ENCODE measurements at regions not wholly inside any gene's neighbourhood (a gene's known extent, or its start where the extent isn't known, plus 50 kb on each side); places are given as distances from the start of the nearest gene placed in this dataset.

GRCh38 chr12:3987571-3987970, 114.4 kb upstream of the PARP11 start:
- DNase-seq = no peak

GRCh38 chr12:3980504-3981272, 107.5 kb upstream of the PARP11 start:
- DNase-seq = no peak

- DNase-seq = no peak
These were observed 104.4 kb upstream of the PARP11 start for GRCh38 chr12:3977621-3978020.

- no peak for DNase-seq
These were observed 103.2 kb upstream of the PARP11 start for GRCh38 chr12:3976351-3976938.

- DNase-seq = no peak
These were observed 102.5 kb upstream of the PARP11 start for GRCh38 chr12:3975652-3976051.

GRCh38 chr12:3974883-3975282, 101.7 kb upstream of the PARP11 start:
- DNase-seq = no peak

- DNase-seq = no peak
These were observed 100.9 kb upstream of the PARP11 start for GRCh38 chr12:3973973-3974644.

GRCh38 chr12:3973269-3973884, 100.2 kb upstream of the PARP11 start:
- no peak for DNase-seq

- no peak for DNase-seq
These were observed 99.4 kb upstream of the PARP11 start for GRCh38 chr12:3972576-3972975.

GRCh38 chr12:3968523-3968922, 95.3 kb upstream of the PARP11 start:
- DNase-seq = no peak

GRCh38 chr12:3967556-3968160, 94.5 kb upstream of the PARP11 start:
- no peak for DNase-seq

GRCh38 chr12:3966376-3966775, 93.2 kb upstream of the PARP11 start:
- no peak for DNase-seq

GRCh38 chr12:3965046-3965445, 91.8 kb upstream of the PARP11 start:
- no peak for DNase-seq

GRCh38 chr12:3964439-3964838, 91.2 kb upstream of the PARP11 start:
- no peak for DNase-seq

- DNase-seq = peak; percentile 50
These were observed 89.7 kb upstream of the PARP11 start for GRCh38 chr12:3962631-3963483.

- DNase-seq = no peak
These were observed 88.4 kb upstream of the PARP11 start for GRCh38 chr12:3961591-3961990.

GRCh38 chr12:3959799-3960560, 86.8 kb upstream of the PARP11 start:
- DNase-seq = no peak

- no peak for DNase-seq
These were observed 85.3 kb upstream of the PARP11 start for GRCh38 chr12:3958534-3958933.

- no peak for DNase-seq
These were observed 78.4 kb upstream of the PARP11 start for GRCh38 chr12:3951380-3952135.

- no peak for DNase-seq
These were observed 77.6 kb upstream of the PARP11 start for GRCh38 chr12:3950714-3951320.
